ENCODE measurements at regions not wholly inside any gene's neighbourhood (a gene's known extent, or its start where the extent isn't known, plus 50 kb on each side); places are given as distances from the start of the nearest gene placed in this dataset.
"Not testable (repeated sequence)": the region's sequence is repeated elsewhere in the genome, so short reads cannot be mapped to it uniquely, and the experiment has no call there.

DNA sequence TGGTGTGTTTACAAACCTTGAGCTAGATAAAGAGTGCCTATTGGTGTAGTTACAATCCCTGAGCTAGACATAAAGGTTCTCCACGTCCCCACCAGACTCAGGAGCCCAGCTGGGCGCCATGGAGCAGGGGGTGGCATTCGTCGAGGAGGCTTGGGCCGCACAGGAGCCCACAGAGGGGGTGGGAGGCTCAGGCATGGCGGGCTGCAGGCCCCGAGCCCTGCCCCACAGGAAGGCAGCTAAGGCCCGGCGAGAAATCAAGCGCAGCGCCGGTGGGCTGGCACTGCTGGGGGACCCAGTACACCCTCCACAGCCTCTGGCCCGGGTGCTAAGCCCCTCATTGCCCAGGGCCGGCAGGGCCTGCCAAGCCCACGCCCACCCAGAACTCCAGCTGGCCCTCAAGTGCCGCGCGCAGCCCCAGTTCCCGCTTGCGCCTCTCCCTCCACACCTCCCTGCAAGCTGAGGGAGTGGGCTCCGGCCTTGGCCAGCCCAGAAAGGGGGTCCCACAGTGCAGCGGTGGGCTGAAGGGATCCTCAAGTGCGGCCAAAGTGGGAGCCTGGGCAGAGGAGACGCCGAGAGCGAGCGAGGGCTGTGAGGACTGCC lies 562.1 kb upstream of the LUZP2 start:
- not testable (repeated sequence) for H3K4me1 ChIP-seq (ENCODE audit: control insufficient read depth, insufficient read depth, low read length); H3K36me3 ChIP-seq (ENCODE audit: control insufficient read depth, insufficient read depth, low read length); H3K9ac ChIP-seq (ENCODE audit: low read depth, low read length); H3K9me3 ChIP-seq (ENCODE audit: control insufficient read depth, insufficient read depth, low read length); H3K4me3 ChIP-seq (ENCODE audit: low read depth, low read length); H3K27me3 ChIP-seq (ENCODE audit: control insufficient read depth, insufficient read depth, low read length); H3K27ac ChIP-seq (ENCODE audit: low read depth, low read length)

DNA sequence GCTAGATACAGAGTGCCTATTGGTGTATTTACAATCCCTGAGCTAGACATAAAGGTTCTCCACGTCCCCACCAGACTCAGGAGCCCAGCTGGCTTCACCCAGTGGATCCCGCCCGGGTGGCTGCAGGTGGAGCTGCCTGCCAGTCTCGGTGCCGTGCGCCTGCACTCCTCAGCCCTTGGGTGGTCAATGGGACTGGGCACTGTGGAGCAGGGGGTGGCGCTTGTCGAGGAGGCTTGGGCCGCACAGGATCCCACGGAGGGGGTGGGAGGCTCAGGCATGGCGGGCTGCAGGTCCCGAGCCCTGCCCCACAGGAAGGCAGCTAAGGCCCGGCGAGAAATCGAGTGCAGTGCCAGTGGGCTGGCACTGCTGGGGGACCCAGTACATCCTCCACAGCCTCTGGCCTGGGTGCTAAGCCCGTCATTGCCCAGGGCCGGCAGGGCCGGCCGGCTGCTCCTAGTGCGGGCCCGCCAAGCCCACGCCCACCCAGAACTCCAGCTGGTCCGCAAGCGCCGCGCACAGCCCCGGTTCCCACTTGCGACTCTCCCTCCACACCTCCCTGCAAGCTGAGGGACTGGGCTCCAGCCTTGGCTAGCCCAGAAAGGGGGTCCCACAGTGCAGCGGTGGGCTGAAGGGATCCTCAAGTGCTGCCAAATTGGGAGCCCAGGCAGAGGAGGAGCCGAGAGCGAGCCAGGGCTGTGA lies 554.6 kb upstream of the LUZP2 start:
- H3K27ac ChIP-seq (ENCODE audit: low read depth, low read length); H3K9me3 ChIP-seq (ENCODE audit: control insufficient read depth, insufficient read depth, low read length); H3K4me3 ChIP-seq (ENCODE audit: low read depth, low read length); H3K4me1 ChIP-seq (ENCODE audit: control insufficient read depth, insufficient read depth, low read length); H3K36me3 ChIP-seq (ENCODE audit: control insufficient read depth, insufficient read depth, low read length); H3K27me3 ChIP-seq (ENCODE audit: control insufficient read depth, insufficient read depth, low read length); H3K9ac ChIP-seq (ENCODE audit: low read depth, low read length): not testable (repeated sequence)

DNA sequence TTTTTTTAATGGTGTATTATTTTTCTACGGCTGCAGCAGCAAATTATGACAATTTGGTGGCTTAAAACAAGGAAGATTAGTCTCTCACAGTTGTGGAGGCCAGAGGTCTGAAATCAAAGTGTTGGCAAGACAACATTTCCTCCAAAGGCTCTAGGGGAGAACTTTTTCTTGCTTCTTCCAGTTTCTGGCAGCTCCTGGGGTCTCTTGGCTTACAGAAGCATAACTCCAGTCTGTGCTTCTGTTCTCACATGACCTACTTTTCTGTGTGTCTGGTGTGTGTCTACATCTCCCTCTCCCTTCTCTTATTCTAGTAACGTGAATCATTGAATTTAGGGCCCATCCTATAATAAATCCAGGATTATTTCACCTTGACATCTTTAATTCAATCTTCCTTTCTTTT lies 551.9 kb upstream of the LUZP2 start:
- Histone ChIP-seq H3K4me1 (ENCODE audit: control insufficient read depth, insufficient read depth, low read length) (no peaks in the 10 kb centered on the region; the same call in 1 of the 2 replicates), H3K36me3 (ENCODE audit: control insufficient read depth, insufficient read depth, low read length) (no peaks in the 10 kb centered on the region), H3K9me3 (ENCODE audit: control insufficient read depth, insufficient read depth, low read length) (no peaks in the 10 kb centered on the region), H3K4me3 (ENCODE audit: low read depth, low read length) (no peak overlapping the region), H3K27ac (ENCODE audit: low read depth, low read length) (no peak overlapping the region), H3K9ac (ENCODE audit: low read depth, low read length) (no peak overlapping the region), H3K27me3 (ENCODE audit: control insufficient read depth, insufficient read depth, low read length) (no peaks in the 10 kb centered on the region)

DNA sequence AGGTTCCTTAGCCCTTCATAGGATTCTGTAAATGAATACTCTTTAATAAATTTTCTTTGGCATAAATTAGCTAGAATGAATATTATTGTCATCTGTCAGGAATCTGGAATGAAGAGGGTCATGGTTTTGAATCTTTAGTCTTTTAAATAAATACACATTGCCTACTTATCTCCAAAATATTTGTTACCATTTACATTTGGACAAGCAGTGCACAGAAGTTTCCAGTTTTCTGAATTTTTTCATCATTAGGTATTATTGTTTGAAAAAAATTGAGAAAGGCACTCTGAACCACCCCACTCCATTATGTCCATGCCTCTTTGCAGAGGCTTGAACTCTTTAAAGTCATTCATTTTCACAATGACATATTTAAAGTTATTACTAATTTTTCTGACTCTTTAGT lies 549.0 kb upstream of the LUZP2 start:
- H3K9ac ChIP-seq (ENCODE audit: low read depth, low read length): no peak overlapping the region

DNA sequence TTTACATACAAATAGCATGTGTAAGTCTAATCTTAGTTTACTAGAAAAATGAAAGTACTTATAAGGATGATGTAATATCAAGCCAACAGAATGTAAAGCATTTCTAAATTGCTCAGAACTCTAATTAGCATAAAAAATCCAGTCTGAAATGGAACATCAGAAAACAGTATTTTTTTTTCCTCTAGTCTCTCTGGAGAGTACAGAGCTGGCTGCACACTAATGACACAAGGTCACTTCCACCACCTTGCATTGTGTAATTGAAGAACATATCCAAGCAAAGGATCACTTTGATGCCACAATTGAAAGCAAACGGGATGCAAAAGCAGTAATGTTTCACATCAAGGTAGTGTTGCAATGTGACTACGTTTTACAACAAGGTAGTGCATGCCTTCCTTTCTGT lies 548.0 kb upstream of the LUZP2 start:
- H3K27ac ChIP-seq (ENCODE audit: low read depth, low read length): no peak overlapping the region
- no peak overlapping the region for H3K4me3 ChIP-seq (ENCODE audit: low read depth, low read length)
- H3K4me1 ChIP-seq (ENCODE audit: control insufficient read depth, insufficient read depth, low read length): no peaks in the 10 kb centered on the region; the same call in 1 of the 2 replicates
- no peaks in the 10 kb centered on the region for H3K27me3 ChIP-seq (ENCODE audit: control insufficient read depth, insufficient read depth, low read length)
- no peaks in the 10 kb centered on the region for H3K9me3 ChIP-seq (ENCODE audit: control insufficient read depth, insufficient read depth, low read length)
- H3K9ac ChIP-seq (ENCODE audit: low read depth, low read length): no peak overlapping the region
- H3K36me3 ChIP-seq (ENCODE audit: control insufficient read depth, insufficient read depth, low read length): no peaks in the 10 kb centered on the region

More for the DNA sequence above, 549.0 kb upstream of the LUZP2 start:
- H3K9me3 ChIP-seq (ENCODE audit: control insufficient read depth, insufficient read depth, low read length): no peaks in the 10 kb centered on the region
- no peaks in the 10 kb centered on the region for H3K27me3 ChIP-seq (ENCODE audit: control insufficient read depth, insufficient read depth, low read length)
- H3K4me1 ChIP-seq (ENCODE audit: control insufficient read depth, insufficient read depth, low read length): no peaks in the 10 kb centered on the region; the same call in 1 of the 2 replicates
- no peak overlapping the region for H3K4me3 ChIP-seq (ENCODE audit: low read depth, low read length)
- H3K36me3 ChIP-seq (ENCODE audit: control insufficient read depth, insufficient read depth, low read length): no peaks in the 10 kb centered on the region
- H3K27ac ChIP-seq (ENCODE audit: low read depth, low read length): no peak overlapping the region

DNA sequence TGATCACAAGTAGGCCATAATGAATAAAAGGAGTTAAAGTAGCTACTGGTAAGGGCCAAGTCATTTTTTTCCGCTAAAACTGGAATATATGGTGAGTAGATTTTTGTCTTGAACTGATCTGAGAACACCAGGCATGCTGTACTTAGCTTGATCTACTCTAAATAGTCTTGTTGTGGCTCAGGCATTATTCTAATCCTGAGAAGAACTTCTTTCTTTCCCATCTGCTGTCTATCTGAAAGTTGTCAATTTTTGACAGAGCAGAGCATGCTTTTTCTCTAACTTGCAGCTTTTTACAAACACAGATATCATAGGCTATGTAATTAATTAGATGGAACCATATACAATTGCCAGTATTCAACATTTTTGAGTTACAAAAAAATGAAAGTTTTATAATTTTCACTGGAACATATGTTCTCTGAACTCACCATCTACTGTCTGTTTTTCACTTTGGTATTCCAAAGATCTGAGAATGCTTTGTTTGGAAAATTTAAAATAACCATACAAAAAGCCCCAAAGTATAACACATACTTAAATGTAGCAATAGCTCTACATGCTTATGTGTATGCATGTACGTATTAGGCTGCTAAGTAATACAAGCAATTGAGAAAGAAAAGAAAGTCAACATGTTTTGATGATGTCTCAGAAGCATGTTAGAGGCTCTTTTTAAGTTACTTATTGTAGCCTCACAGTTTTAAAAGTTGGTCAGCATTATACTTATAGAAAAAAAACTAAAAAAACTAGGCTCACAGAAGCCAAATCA lies 542.7 kb upstream of the LUZP2 start:
- H3K9ac ChIP-seq (ENCODE audit: low read depth, low read length): no peak overlapping the region
- H3K27me3 ChIP-seq (ENCODE audit: control insufficient read depth, insufficient read depth, low read length): no peaks in the 10 kb centered on the region
- H3K27ac ChIP-seq (ENCODE audit: low read depth, low read length): no peak overlapping the region
- H3K9me3 ChIP-seq (ENCODE audit: control insufficient read depth, insufficient read depth, low read length): no peaks in the 10 kb centered on the region
- peaks cover 8% of the 10 kb centered on the region for H3K4me1 ChIP-seq (ENCODE audit: control insufficient read depth, insufficient read depth, low read length)
- H3K4me3 ChIP-seq (ENCODE audit: low read depth, low read length): no peak overlapping the region
- no peaks in the 10 kb centered on the region for H3K36me3 ChIP-seq (ENCODE audit: control insufficient read depth, insufficient read depth, low read length)

DNA sequence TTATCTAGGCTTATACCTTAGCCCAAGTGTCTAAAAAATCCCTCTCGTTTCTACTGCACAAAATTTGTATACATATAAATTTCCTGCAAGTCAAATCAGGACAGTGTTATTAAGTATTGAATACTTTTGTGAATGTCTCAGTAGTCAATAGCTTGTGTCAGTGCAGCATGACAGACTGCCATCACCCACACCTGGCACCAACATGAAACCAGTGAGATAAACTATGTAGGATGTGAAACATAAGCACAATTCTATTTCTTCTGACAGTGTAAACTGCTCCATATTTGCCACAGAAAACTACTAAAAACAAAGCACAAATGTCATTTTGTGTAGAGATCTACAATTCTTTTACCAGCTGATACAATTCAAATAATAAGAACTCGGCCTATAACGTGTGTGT lies 542.1 kb upstream of the LUZP2 start:
- Histone ChIP-seq H3K9ac (ENCODE audit: low read depth, low read length) (no peak overlapping the region), H3K9me3 (ENCODE audit: control insufficient read depth, insufficient read depth, low read length) (no peaks in the 10 kb centered on the region), H3K4me3 (ENCODE audit: low read depth, low read length) (no peak overlapping the region), H3K4me1 (ENCODE audit: control insufficient read depth, insufficient read depth, low read length) (peaks cover 14% of the 10 kb centered on the region), H3K27me3 (ENCODE audit: control insufficient read depth, insufficient read depth, low read length) (no peaks in the 10 kb centered on the region), H3K27ac (ENCODE audit: low read depth, low read length) (no peak overlapping the region), H3K36me3 (ENCODE audit: control insufficient read depth, insufficient read depth, low read length) (no peaks in the 10 kb centered on the region)

DNA sequence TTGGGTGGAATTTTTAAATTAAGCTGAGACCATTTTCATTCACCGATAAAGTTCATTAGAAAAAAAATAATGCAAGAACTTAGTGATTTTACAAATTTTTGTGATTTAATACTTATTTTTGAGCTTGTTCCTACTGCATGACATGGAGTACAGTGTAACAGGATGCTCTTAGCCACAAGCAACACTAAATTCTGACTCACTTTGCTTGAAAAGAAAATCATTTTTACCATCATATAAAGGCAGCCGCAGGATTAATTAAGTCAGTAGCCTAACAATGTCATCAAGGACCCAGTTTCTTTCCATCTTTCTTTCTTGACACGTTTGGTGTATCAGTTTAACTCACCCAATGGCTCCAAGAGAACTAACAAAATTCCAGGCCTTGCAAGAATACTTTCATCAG lies 540.3 kb upstream of the LUZP2 start:
- Histone ChIP-seq H3K4me3 (ENCODE audit: low read depth, low read length) (no peak overlapping the region), H3K4me1 (ENCODE audit: control insufficient read depth, insufficient read depth, low read length) (peaks cover 23% of the 10 kb centered on the region), H3K36me3 (ENCODE audit: control insufficient read depth, insufficient read depth, low read length) (no peaks in the 10 kb centered on the region), H3K9ac (ENCODE audit: low read depth, low read length) (no peak overlapping the region), H3K9me3 (ENCODE audit: control insufficient read depth, insufficient read depth, low read length) (0 out of 2 replicates have a peak, but pooled peaks cover under 1% of the 10 kb centered on the region), H3K27me3 (ENCODE audit: control insufficient read depth, insufficient read depth, low read length) (no peaks in the 10 kb centered on the region), H3K27ac (ENCODE audit: low read depth, low read length) (no peak overlapping the region)

DNA sequence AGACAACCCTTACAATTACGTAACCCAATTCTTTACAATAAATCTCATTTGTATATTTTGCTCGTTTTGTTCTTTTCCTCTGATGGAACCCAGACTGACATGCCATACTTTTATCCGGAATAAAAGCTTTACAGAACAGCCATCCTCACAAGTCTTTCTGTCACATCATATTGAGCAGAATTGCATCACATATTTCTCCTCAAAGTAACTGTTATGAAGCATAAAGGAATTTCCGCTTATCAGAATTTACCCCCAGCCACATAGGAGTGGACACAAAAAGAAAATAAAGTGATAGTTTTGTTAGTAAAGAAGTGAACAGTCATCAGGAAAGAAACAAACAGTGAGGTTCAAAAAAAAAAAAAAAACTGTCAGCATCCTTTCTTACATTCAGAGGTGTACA lies 539.5 kb upstream of the LUZP2 start:
- peaks cover 8% of the 10 kb centered on the region; the same call in 1 of the 2 replicates for H3K9me3 ChIP-seq (ENCODE audit: control insufficient read depth, insufficient read depth, low read length)
- H3K9ac ChIP-seq (ENCODE audit: low read depth, low read length): no peak overlapping the region
- H3K27ac ChIP-seq (ENCODE audit: low read depth, low read length): no peak overlapping the region
- H3K4me3 ChIP-seq (ENCODE audit: low read depth, low read length): no peak overlapping the region
- peaks cover 23% of the 10 kb centered on the region for H3K4me1 ChIP-seq (ENCODE audit: control insufficient read depth, insufficient read depth, low read length)
- H3K36me3 ChIP-seq (ENCODE audit: control insufficient read depth, insufficient read depth, low read length): no peaks in the 10 kb centered on the region
- H3K27me3 ChIP-seq (ENCODE audit: control insufficient read depth, insufficient read depth, low read length): no peaks in the 10 kb centered on the region

DNA sequence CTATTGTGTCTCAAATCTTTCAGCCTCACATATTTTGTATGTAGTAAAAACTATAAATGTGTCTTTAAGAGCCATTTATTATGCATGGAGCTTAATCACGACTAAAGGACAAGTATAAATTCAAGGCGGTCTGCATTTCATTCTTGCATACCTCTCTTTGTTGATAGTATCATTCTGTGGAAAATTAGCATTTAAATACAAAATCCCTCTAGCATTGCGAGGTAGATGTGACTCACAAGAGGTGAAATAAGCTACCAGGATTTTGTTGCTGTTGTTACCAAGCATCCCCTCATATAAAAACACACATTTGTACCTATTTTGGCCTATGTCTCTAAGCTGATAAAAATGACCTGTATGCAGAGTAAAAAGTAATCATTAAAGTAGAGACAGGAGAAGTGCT lies 537.4 kb upstream of the LUZP2 start:
- Histone ChIP-seq H3K9ac (ENCODE audit: low read depth, low read length) (no peak overlapping the region), H3K27me3 (ENCODE audit: control insufficient read depth, insufficient read depth, low read length) (no peaks in the 10 kb centered on the region), H3K9me3 (ENCODE audit: control insufficient read depth, insufficient read depth, low read length) (peaks cover 13% of the 10 kb centered on the region; the same call in 1 of the 2 replicates), H3K27ac (ENCODE audit: low read depth, low read length) (peak overlapping the region; percentile 37), H3K4me3 (ENCODE audit: low read depth, low read length) (no peak overlapping the region), H3K4me1 (ENCODE audit: control insufficient read depth, insufficient read depth, low read length) (peaks cover 23% of the 10 kb centered on the region), H3K36me3 (ENCODE audit: control insufficient read depth, insufficient read depth, low read length) (no peaks in the 10 kb centered on the region)

Data from HUES48 (cell line).